ENCODE measurements at regions not wholly inside any gene's neighbourhood (a gene's known extent, or its start where the extent isn't known, plus 50 kb on each side); places are given as distances from the start of the nearest gene placed in this dataset.

DNA sequence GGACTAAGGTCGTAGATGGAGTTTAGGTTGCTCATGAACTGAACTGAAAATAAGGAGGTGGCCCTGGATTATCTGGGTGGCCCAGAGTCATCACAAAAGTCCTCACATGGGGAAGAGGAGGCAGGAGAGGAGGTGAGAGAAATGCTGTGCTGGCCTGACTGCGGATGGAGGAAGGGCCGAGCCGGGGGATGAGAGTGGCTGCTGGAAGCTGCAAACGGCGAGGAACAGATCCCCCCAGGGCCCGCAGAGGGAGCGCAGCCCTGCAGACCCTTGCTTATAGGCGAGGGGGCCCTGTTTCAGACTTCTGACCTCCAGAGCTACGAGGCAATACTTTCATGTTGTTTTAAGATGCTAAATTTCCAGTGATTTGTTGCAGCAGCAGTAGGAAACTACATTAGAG is 102.7 kb upstream of the C1orf174 start:
- CTCF ChIA-PET, result no interaction called here
- FAIRE-seq, result no peak

DNA sequence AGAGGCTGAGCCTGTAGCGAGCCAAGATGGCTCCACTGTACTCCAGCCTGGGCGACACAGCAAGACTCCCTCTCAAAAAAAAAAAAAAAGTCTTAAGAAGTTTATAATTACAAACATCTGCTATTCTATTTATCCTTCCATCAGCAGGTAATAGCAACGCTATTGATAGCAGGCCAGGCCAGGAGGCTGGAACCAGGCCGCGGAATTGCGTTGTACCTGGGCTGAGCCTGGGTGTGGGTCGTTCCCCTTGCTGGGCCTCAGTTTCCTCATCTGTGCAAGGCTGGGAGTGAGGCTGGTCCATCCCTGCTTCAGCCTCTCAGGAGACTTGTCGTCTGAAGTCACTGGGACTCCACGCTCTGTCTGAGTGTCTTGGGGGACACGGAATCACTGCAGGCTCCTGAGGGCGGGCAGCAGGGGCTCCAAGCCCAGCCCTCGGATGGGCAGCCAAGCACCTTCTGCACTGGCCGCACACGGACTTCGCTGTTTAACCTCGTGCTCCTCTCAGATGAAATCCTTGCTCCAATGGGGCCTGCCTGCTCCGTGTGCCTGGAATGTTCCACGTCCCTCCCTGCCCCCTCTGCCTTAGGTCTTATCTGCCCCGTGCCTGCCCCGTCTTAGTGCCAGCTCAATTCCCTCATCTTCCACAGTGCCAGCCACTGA is 103.9 kb upstream of the C1orf174 start:
- FAIRE-seq, result no peak

More for the DNA sequence above, 102.7 kb upstream of the C1orf174 start:
- POLR2A ChIA-PET, result no interaction called here
- Histone ChIP-seq H3K27me3 (ENCODE audit: control insufficient read depth in 2 of 2, insufficient read depth in 2 of 2, low read length in 2 of 2) (no peaks in the 10 kb centered on the region), H4K20me1 (replicated peaks; ENCODE audit: control insufficient read depth, extremely low read depth, insufficient read depth, low read length) (no peaks in the 10 kb centered on the region), H3K27ac (ENCODE audit: insufficient read depth, low read depth, low read length) (no peak overlapping the region), H2AFZ (ENCODE audit: low read depth, low read length) (no peak overlapping the region), H3K4me1 (ENCODE audit: control insufficient read depth, extremely low read depth, insufficient read depth, low read length) (no peaks in the 10 kb centered on the region), H3K79me2 (ENCODE audit: control insufficient read depth, insufficient read depth, low read length) (no peaks in the 10 kb centered on the region), H3K9me3 (replicated peaks; ENCODE audit: control insufficient read depth, insufficient read depth, low read length) (peaks cover 8% of the 10 kb centered on the region), H3K4me3 (replicated peaks in 1 of 3; ENCODE audit: insufficient read depth in 1 of 3, low read depth in 1 of 3, low read length in 3 of 3) (no peak overlapping the region), H3K9me1 (replicated peaks; ENCODE audit: control insufficient read depth, extremely low read depth, insufficient read depth, low read length) (no peaks in the 10 kb centered on the region), H3K9ac (replicated peaks; ENCODE audit: extremely low read depth, insufficient read depth, low read length) (no peak overlapping the region), H3K36me3 (ENCODE audit: control insufficient read depth in 2 of 2, extremely low read depth in 1 of 2, insufficient read depth in 2 of 2, low read length in 2 of 2) (no peaks in the 10 kb centered on the region), H3K4me2 (ENCODE audit: insufficient read depth, low read length) (no peak overlapping the region)
- BruUV-seq (replicated peaks), result no TSS peak
- dilution Hi-C loops (cut with MboI; ENCODE audit: extremely low pct_ligation_motif_present, low sequenced_read_pairs) (no loop called here), intact Hi-C loops (cut with micrococcal nuclease) (no loop called here)
- TF ChIP-seq, protein P1, sequence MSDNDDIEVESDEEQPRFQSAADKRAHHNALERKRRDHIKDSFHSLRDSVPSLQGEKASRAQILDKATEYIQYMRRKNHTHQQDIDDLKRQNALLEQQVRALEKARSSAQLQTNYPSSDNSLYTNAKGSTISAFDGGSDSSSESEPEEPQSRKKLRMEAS (IDR thresholded peaks at IDR 0.05; ENCODE audit: insufficient read depth, insufficient read length), result no peak
- TF ChIP-seq GATA2 (IDR thresholded peaks at IDR 0.05; ENCODE audit: insufficient read depth, insufficient read length, low read depth, low read length) (no peak), POLR2A (IDR thresholded peaks at IDR 0.05; ENCODE audit: low read depth, low read length) (no peak), FOS (IDR thresholded peaks at IDR 0.05; ENCODE audit: borderline replicate concordance, insufficient read depth, low read length) (no peak), MYC (IDR thresholded peaks at IDR 0.05; ENCODE audit: low read depth, low read length) (no peak), POLR2AphosphoS5 (IDR thresholded peaks at IDR 0.05; ENCODE audit: insufficient read depth, low read depth, low read length) (no peak), EZH2 (IDR thresholded peaks at IDR 0.05; ENCODE audit: borderline replicate concordance, low read depth, low read length, severe bottlenecking) (no peak)
- no peak for DNase-seq (ENCODE audit: low read depth, low spot score)

More for the DNA sequence above, 103.9 kb upstream of the C1orf174 start:
- DNase-seq (ENCODE audit: low read depth, low spot score), result no peak
- peaks cover 8% of the 10 kb centered on the region for H3K9me3 ChIP-seq (replicated peaks; ENCODE audit: control insufficient read depth, insufficient read depth, low read length)
- CTCF ChIA-PET, result no interaction called here
- no peak overlapping the region for H2AFZ ChIP-seq (ENCODE audit: low read depth, low read length)
- no peak overlapping the region for H3K4me3 ChIP-seq (replicated peaks in 1 of 3; ENCODE audit: insufficient read depth in 1 of 3, low read depth in 1 of 3, low read length in 3 of 3)
- BruUV-seq (replicated peaks), result no TSS peak
- H3K27me3 ChIP-seq (ENCODE audit: control insufficient read depth in 2 of 2, insufficient read depth in 2 of 2, low read length in 2 of 2), result no peaks in the 10 kb centered on the region
- dilution Hi-C loops (cut with MboI; ENCODE audit: extremely low pct_ligation_motif_present, low sequenced_read_pairs) (no loop called here), intact Hi-C loops (cut with micrococcal nuclease) (no loop called here)
- H3K4me2 ChIP-seq (ENCODE audit: insufficient read depth, low read length), result no peak overlapping the region
- no peak overlapping the region for H3K9ac ChIP-seq (replicated peaks; ENCODE audit: extremely low read depth, insufficient read depth, low read length)
- H3K4me1 ChIP-seq (ENCODE audit: control insufficient read depth, extremely low read depth, insufficient read depth, low read length), result no peaks in the 10 kb centered on the region
- POLR2A ChIA-PET, result no interaction called here
- H3K9me1 ChIP-seq (replicated peaks; ENCODE audit: control insufficient read depth, extremely low read depth, insufficient read depth, low read length), result no peaks in the 10 kb centered on the region
- H3K36me3 ChIP-seq (ENCODE audit: control insufficient read depth in 2 of 2, extremely low read depth in 1 of 2, insufficient read depth in 2 of 2, low read length in 2 of 2), result no peaks in the 10 kb centered on the region
- no peaks in the 10 kb centered on the region for H4K20me1 ChIP-seq (replicated peaks; ENCODE audit: control insufficient read depth, extremely low read depth, insufficient read depth, low read length)
- H3K27ac ChIP-seq (ENCODE audit: insufficient read depth, low read depth, low read length), result no peak overlapping the region
- TF ChIP-seq POLR2AphosphoS5 (IDR thresholded peaks at IDR 0.05; ENCODE audit: insufficient read depth, low read depth, low read length) (no peak), MYC (IDR thresholded peaks at IDR 0.05; ENCODE audit: low read depth, low read length) (no peak), EZH2 (IDR thresholded peaks at IDR 0.05; ENCODE audit: borderline replicate concordance, low read depth, low read length, severe bottlenecking) (no peak), POLR2A (IDR thresholded peaks at IDR 0.05; ENCODE audit: low read depth, low read length) (no peak), GATA2 (IDR thresholded peaks at IDR 0.05; ENCODE audit: insufficient read depth, insufficient read length, low read depth, low read length) (no peak), JUN (IDR thresholded peaks at IDR 0.05; ENCODE audit: borderline replicate concordance, insufficient read depth, insufficient read length, low read depth) (no peak), FOS (IDR thresholded peaks at IDR 0.05; ENCODE audit: borderline replicate concordance, insufficient read depth, low read length) (no peak)
- TF ChIP-seq, protein P1 (IDR thresholded peaks at IDR 0.05; ENCODE audit: insufficient read depth, insufficient read length), result no peak
- TF ChIP-seq, protein P2, sequence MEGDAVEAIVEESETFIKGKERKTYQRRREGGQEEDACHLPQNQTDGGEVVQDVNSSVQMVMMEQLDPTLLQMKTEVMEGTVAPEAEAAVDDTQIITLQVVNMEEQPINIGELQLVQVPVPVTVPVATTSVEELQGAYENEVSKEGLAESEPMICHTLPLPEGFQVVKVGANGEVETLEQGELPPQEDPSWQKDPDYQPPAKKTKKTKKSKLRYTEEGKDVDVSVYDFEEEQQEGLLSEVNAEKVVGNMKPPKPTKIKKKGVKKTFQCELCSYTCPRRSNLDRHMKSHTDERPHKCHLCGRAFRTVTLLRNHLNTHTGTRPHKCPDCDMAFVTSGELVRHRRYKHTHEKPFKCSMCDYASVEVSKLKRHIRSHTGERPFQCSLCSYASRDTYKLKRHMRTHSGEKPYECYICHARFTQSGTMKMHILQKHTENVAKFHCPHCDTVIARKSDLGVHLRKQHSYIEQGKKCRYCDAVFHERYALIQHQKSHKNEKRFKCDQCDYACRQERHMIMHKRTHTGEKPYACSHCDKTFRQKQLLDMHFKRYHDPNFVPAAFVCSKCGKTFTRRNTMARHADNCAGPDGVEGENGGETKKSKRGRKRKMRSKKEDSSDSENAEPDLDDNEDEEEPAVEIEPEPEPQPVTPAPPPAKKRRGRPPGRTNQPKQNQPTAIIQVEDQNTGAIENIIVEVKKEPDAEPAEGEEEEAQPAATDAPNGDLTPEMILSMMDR (IDR thresholded peaks at IDR 0.05; ENCODE audit: extremely low read depth in 1 of 2, insufficient read depth in 1 of 2, low read depth in 1 of 2, low read length in 2 of 2), result no peak
- no peaks in the 10 kb centered on the region for H3K79me2 ChIP-seq (ENCODE audit: control insufficient read depth, insufficient read depth, low read length)
